Mesodermal cell (in vitro differentiated cells): ENCODE measurements at regions not wholly inside any gene's neighbourhood (a gene's known extent, or its start where the extent isn't known, plus 50 kb on each side); places are given as distances from the start of the nearest gene placed in this dataset.
"Not testable (repeated sequence)": the region's sequence is repeated elsewhere in the genome, so short reads cannot be mapped to it uniquely, and the experiment has no call there.

ENCODE experiments used
- H3K27ac ChIP-seq: 2 replicates; pipeline ENCODE4 v1.7.0; 2013; ENCODE audit warnings: mild to moderate bottlenecking, low read depth, low read length, moderate library complexity; ENCODE audit not compliant: severe bottlenecking
- H3K36me3 ChIP-seq: 2 replicates; pipeline ENCODE4 v1.7.1; 2013; ENCODE audit warnings: mild to moderate bottlenecking, low read length, moderate library complexity; ENCODE audit not compliant: control insufficient read depth, insufficient read depth
- H3K4me1 ChIP-seq: one replicate; pipeline ENCODE4 v1.7.1; 2013; ENCODE audit warnings: mild to moderate bottlenecking, low read length; ENCODE audit not compliant: insufficient read depth, control insufficient read depth, poor library complexity, severe bottlenecking
- H3K4me3 ChIP-seq: 2 replicates; pipeline ENCODE4 v1.7.0; 2013; ENCODE audit warnings: low read length, control low read depth, mild to moderate bottlenecking; ENCODE audit not compliant: insufficient read depth, poor library complexity, severe bottlenecking; ENCODE audit errors: extremely low read depth
- H3K9me3 ChIP-seq: 2 replicates; pipeline ENCODE4 v1.7.1; 2013; ENCODE audit warnings: mild to moderate bottlenecking, low read length, moderate library complexity; ENCODE audit not compliant: control insufficient read depth
- WGBS, 2 experiments: methylation state at CpG; one replicate each; pipeline ENCODE4 v1.1.5; 2013; ENCODE audit warnings: missing lambda C conversion rate in 2 of 2; ENCODE audit not compliant: insufficient coverage in 2 of 2; 5-methylcytosine and 5-hydroxymethylcytosine counted together

- WGBS, 2 experiments, result no CpG with 5 or more reads among the region's 6 CpGs
- no peak overlapping the region for H3K4me3 ChIP-seq
- no peak overlapping the region for H3K27ac ChIP-seq
- no peaks in the 10 kb centered on the region for H3K36me3 ChIP-seq
- no peaks in the 10 kb centered on the region for H3K4me1 ChIP-seq
- no peaks in the 10 kb centered on the region for H3K9me3 ChIP-seq
Observed at GRCh38 chrX:121761845-121762244, 714.4 kb downstream of the GLUD2 start.

DNA sequence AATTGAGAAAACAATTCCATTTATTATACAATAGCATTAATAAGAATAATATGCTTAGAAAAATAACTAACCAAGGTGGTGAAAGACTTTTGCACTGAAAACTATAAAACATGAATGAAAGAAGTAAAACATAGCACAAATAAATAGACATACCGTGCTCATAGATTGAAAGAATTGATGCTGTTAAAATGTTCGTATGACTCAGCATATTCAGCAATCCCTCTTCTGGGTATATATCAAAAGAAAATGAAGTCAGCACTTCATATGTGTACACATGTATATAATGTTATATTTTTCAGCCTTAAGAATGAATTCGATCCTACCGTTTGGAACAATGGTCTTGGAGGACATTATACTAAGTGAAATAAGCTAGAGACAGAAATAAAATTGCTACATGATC, 716.3 kb downstream of the GLUD2 start:
- no CpG with 5 or more reads among the region's 4 CpGs for WGBS, 2 experiments
- Histone ChIP-seq H3K4me3 (no peak overlapping the region), H3K36me3 (no peaks in the 10 kb centered on the region), H3K27ac (no peak overlapping the region), H3K9me3 (no peaks in the 10 kb centered on the region), H3K4me1 (no peaks in the 10 kb centered on the region)

- WGBS, 2 experiments, result no CpG with 5 or more reads among the region's 3 CpGs
- H3K9me3 ChIP-seq, H3K4me3 ChIP-seq, H3K27ac ChIP-seq, H3K4me1 ChIP-seq, H3K36me3 ChIP-seq: not testable (repeated sequence)
Observed at GRCh38 chrX:121768210-121768609, 720.8 kb downstream of the GLUD2 start.

DNA sequence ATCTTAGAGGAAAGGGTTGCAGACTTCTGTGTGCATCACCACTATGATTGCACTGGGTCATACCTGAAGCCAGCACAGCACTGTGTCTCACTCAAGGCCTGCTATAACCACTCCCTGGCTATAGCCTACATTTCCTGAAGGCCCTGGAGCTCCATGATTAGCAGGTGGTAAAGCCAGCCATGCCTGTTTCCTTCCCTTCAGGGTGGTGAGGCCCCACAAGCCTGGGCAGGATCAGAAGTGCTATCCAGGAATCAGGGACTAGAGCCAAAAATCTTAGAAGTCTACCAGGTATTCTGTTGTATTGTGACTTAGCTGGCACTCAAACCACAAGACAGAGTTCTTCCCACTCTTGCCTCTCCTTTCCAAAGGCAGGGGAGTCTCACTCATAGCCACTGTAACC, 734.6 kb downstream of the GLUD2 start:
- Histone ChIP-seq H3K4me3 (no peak overlapping the region), H3K4me1 (no peaks in the 10 kb centered on the region), H3K36me3 (no peaks in the 10 kb centered on the region), H3K9me3 (no peaks in the 10 kb centered on the region), H3K27ac (no peak overlapping the region)

DNA sequence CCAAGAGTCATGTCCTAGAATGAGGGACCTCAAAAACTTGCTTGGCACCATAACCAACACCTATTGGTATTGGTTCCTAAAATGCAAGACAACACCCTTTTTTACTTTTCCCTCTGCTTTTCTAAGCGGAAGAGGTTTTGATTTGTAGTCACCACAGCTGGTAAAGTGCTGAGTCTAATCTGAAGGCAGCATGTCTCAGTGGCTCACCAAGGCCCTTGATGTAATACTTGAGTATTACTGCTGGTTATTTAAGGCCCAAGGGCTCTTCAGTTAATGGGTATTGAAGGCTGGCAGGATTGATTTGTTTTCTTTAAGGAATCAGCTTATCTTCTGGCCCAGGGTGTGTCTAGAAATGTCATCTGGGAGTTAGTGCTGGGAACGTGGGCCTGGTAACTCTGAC, 735.1 kb downstream of the GLUD2 start:
- H3K4me1 ChIP-seq, result no peaks in the 10 kb centered on the region
- H3K36me3 ChIP-seq, result no peaks in the 10 kb centered on the region
- no peak overlapping the region for H3K4me3 ChIP-seq
- H3K27ac ChIP-seq, result no peak overlapping the region
- WGBS, 2 experiments, result no CpG with 5 or more reads among the region's 2 CpGs
- no peaks in the 10 kb centered on the region for H3K9me3 ChIP-seq

DNA sequence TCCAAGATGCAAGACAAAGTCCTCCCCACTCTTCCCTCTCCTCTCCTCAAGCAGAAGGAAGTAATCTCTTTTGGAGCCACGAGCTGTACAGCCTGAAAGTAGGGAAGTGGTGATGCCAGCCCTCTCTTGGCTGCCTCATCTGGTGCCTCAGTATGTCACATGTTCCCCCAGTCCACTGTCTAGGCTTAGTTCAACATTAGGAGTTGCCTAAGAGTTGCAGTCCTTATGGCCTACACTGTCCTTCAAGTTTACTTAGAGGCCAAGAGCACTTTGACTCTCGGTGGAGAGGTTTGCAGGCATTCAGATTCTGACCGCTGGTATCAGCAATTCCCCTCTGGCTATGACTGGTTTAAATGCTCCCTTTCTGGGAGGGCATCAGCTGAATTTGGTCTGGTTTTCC, 735.6 kb downstream of the GLUD2 start:
- WGBS, 2 experiments, result 79% methylated on average over 2 of the region's 3 CpGs; no CpG with 5 or more reads in 1 of the 2 experiments
- Histone ChIP-seq H3K36me3 (no peaks in the 10 kb centered on the region), H3K9me3 (no peaks in the 10 kb centered on the region), H3K4me1 (no peaks in the 10 kb centered on the region), H3K27ac (no peak overlapping the region), H3K4me3 (no peak overlapping the region)

DNA sequence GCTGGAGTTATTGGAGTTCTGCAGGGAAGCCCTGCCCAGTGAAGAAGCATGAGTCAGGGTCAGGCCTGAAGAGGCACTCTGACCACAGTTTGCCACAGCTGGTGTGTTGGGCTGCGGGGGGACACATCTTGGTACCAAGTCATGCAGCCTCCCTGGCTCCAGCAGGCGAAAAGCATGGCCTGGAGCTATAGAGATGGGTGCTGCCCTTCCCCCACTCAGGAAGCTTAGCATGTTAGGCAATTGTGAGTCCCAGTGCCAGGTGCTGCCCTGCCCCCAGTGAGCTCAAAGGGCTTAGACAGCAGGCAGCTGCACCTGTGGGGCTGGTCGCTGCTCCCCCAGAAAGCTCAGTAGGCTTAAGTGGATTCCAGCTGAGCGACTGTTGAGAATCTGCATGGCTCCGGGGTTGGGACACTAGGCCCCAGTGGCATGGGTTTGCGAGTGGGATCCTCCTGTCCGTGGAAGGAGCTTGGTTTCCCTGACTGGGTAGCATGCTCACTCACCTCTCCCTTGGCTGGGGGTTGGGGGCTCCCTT, 755.5 kb downstream of the GLUD2 start:
- H3K27ac ChIP-seq, result no peak overlapping the region
- no peaks in the 10 kb centered on the region for H3K4me1 ChIP-seq
- H3K36me3 ChIP-seq, result no peaks in the 10 kb centered on the region
- H3K9me3 ChIP-seq, result no peaks in the 10 kb centered on the region
- H3K4me3 ChIP-seq, result no peak overlapping the region
- 63 to 83% methylated on average over 2 to 4 of the region's 7 CpGs for WGBS, 2 experiments

DNA sequence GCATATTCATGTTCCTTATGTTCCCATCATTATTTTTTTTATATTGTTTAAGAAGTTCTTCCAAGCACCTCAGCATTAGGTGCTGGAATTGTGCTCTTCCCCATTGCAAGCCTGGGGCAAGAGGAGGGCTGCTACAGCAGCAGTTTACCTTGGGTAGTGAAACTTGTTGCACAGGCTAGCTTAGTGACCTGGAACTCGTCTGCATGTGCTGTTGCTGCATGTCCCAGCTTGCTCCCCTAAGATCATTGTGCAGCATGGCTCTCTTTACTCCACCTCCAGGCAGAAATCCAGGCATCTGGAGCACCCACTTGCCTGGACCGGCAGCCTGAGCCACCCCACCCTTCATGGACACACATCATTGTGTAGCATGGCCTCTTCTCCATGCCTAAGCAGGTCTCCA, 776.0 kb downstream of the GLUD2 start:
- Histone ChIP-seq H3K4me1 (no peaks in the 10 kb centered on the region), H3K4me3 (no peak overlapping the region), H3K36me3 (no peaks in the 10 kb centered on the region), H3K27ac (no peak overlapping the region), H3K9me3 (no peaks in the 10 kb centered on the region)
- WGBS, 2 experiments, result 100% methylated on average over 1 of the region's 2 CpGs; no CpG with 5 or more reads in 1 of the 2 experiments

GRCh38 chrX:121831601-121832000, 784.2 kb downstream of the GLUD2 start:
- H3K27ac ChIP-seq, result no peak overlapping the region
- H3K36me3 ChIP-seq, result no peaks in the 10 kb centered on the region
- no CpG with 5 or more reads among the region's 2 CpGs for WGBS, 2 experiments
- H3K4me3 ChIP-seq, result no peak overlapping the region
- H3K9me3 ChIP-seq, result no peaks in the 10 kb centered on the region
- no peaks in the 10 kb centered on the region for H3K4me1 ChIP-seq

DNA sequence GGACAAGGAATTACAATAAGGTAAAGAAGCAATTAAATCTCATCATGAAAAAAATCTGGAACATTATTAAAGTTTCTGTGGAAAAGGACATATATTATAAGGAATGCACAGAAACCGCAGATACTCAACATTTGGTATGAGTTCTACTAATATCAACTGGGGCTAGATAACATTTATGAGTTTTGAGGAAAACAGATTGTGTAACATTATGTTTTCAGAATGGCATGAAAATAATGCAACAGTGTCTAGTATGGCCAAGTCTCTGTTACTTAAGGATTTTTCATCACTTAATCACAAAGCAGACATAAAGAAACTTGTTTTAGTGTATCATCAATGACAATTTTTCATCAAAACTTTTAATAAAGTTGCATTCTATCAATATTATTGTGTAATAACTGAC, 785.0 kb downstream of the GLUD2 start:
- WGBS, 2 experiments, result no CpG with 5 or more reads among the region's 1 CpG
- Histone ChIP-seq H3K36me3 (no peaks in the 10 kb centered on the region), H3K9me3 (no peaks in the 10 kb centered on the region), H3K4me1 (no peaks in the 10 kb centered on the region), H3K27ac (no peak overlapping the region), H3K4me3 (no peak overlapping the region)

- Histone ChIP-seq H3K4me3 (no peak overlapping the region), H3K4me1 (no peaks in the 10 kb centered on the region), H3K36me3 (no peaks in the 10 kb centered on the region), H3K27ac (no peak overlapping the region), H3K9me3 (no peaks in the 10 kb centered on the region)
- whole genome bisulfite sequencing, 2 experiments, result no CpG with 5 or more reads among the region's 1 CpG
Observed at GRCh38 chrX:121836000-121836399, 788.6 kb downstream of the GLUD2 start.
